K562 (cell line): ENCODE measurements at regions not wholly inside any gene's neighbourhood (a gene's known extent, or its start where the extent isn't known, plus 50 kb on each side); places are given as distances from the start of the nearest gene placed in this dataset.

Experiments
- GATAD2A ChIP-seq: fragments of 450-650 bp; IDR thresholded peaks from 2 replicates; pipeline ENCODE4 v1.6.1; 2017
- PHB2 ChIP-seq: fragments of 450-650 bp; IDR thresholded peaks from 2 replicates; pipeline ENCODE4 v1.6.1; 2017; ENCODE audit warnings: low read depth
- POLR2AphosphoS2 ChIP-seq: IDR thresholded peaks from 2 replicates; pipeline ENCODE4 v1.6.1; 2012; ENCODE audit warnings: low read length, improper control_type of control experiment
- YY1 ChIP-seq, 3 experiments: IDR thresholded peaks; 2 replicates each; pipeline ENCODE4 v1.6.1; 2011; ENCODE audit warnings: low read length in 2 of 3, mild to moderate bottlenecking in 2 of 3, moderate library complexity in 2 of 3, borderline replicate concordance in 1 of 3, control low read depth in 1 of 3, low read depth in 1 of 3; ENCODE audit not compliant: insufficient read depth in 3 of 3, insufficient replicate concordance in 2 of 3, control insufficient read depth in 1 of 3, insufficient read length in 1 of 3; ENCODE audit errors: extremely low read depth in 1 of 3
- ZKSCAN1 ChIP-seq: fragments of 150-350 bp; IDR thresholded peaks from 2 replicates; pipeline ENCODE4 v1.6.1; 2016; ENCODE audit warnings: low read depth, low read length

GRCh38 chr7:83852136-83852535 is 203.2 kb upstream of the SEMA3E start:
- TF ChIP-seq ZKSCAN1 (no peak), PHB2 (no peak), YY1 (IDR thresholded peaks at IDR 0.05; ENCODE audit: borderline replicate concordance in 1 of 3, control insufficient read depth in 1 of 3, extremely low read depth in 1 of 3, insufficient read depth in 3 of 3, insufficient read length in 1 of 3, insufficient replicate concordance in 2 of 3, low read depth in 1 of 3, low read length in 2 of 3) (no peak), POLR2AphosphoS2 (no peak), GATAD2A (no peak)
